ENCODE measurements at regions not wholly inside any gene's neighbourhood (a gene's known extent, or its start where the extent isn't known, plus 50 kb on each side); places are given as distances from the start of the nearest gene placed in this dataset.

- H3K79me2 ChIP-seq (ENCODE audit: low read depth), result no peaks in the 10 kb centered on the region
- H3K36me3 ChIP-seq, result no peaks in the 10 kb centered on the region
- no peaks in the 10 kb centered on the region for H3K36me3 Mint-ChIP-seq
- H3K27me3 ChIP-seq, result no peaks in the 10 kb centered on the region
- H3K27me3 Mint-ChIP-seq (ENCODE audit: insufficient read depth, low read depth), result peaks cover 19% of the 10 kb centered on the region
- no peak overlapping the region for H2AFZ ChIP-seq (replicated peaks)
- H3K4me3 Mint-ChIP-seq, result no peak overlapping the region
- H3F3A ChIP-seq (ENCODE audit: low read depth), result no peaks in the 10 kb centered on the region
- no peaks in the 10 kb centered on the region for H4K20me1 ChIP-seq (ENCODE audit: low read depth)
- DNase-seq (ENCODE audit: low spot score), result no peak
- no peak overlapping the region for H3K4me3 ChIP-seq
- peaks cover 6% of the 10 kb centered on the region for H3K9me3 Mint-ChIP-seq
- no peaks in the 10 kb centered on the region for H3K9me3 ChIP-seq (ENCODE audit: low read depth)
- no peak overlapping the region for H3K27ac ChIP-seq
- no peak overlapping the region for H3K27ac Mint-ChIP-seq
- H3K4me1 Mint-ChIP-seq, result peaks cover 2% of the 10 kb centered on the region
- TF ChIP-seq EZH2phosphoT487 (IDR thresholded peaks at IDR 0.05) (no peak), EZH2 (IDR thresholded peaks at IDR 0.05) (no peak), CTCF (IDR thresholded peaks at IDR 0.05) (no peak)
- H3K4me1 ChIP-seq, result no peaks in the 10 kb centered on the region
- H3K9ac ChIP-seq, result no peak overlapping the region
- no peak overlapping the region for H3K4me2 ChIP-seq
These were observed 136.7 kb upstream of the CST7 start for GRCh38 chr20:24812373-24812772.

- no peak overlapping the region for H2AFZ ChIP-seq (replicated peaks)
- no peaks in the 10 kb centered on the region for H3K36me3 Mint-ChIP-seq
These were observed 136.0 kb upstream of the CST7 start for GRCh38 chr20:24813080-24813479.

GRCh38 chr20:24813496-24813895, 135.6 kb upstream of the CST7 start:
- H3K4me3 Mint-ChIP-seq, result no peak overlapping the region
- Histone ChIP-seq H3K4me1 (no peaks in the 10 kb centered on the region), H3K9ac (no peak overlapping the region), H2AFZ (replicated peaks) (no peak overlapping the region), H3K4me2 (no peak overlapping the region), H4K20me1 (ENCODE audit: low read depth) (no peaks in the 10 kb centered on the region), H3K36me3 (no peaks in the 10 kb centered on the region), H3F3A (ENCODE audit: low read depth) (no peaks in the 10 kb centered on the region), H3K27ac (no peak overlapping the region), H3K9me3 (ENCODE audit: low read depth) (no peaks in the 10 kb centered on the region), H3K79me2 (ENCODE audit: low read depth) (no peaks in the 10 kb centered on the region), H3K27me3 (no peaks in the 10 kb centered on the region), H3K4me3 (no peak overlapping the region)
- peaks cover 4% of the 10 kb centered on the region for H3K9me3 Mint-ChIP-seq
- no peaks in the 10 kb centered on the region for H3K36me3 Mint-ChIP-seq
- DNase-seq (ENCODE audit: low spot score), result no peak
- TF ChIP-seq CTCF (IDR thresholded peaks at IDR 0.05) (no peak), EZH2phosphoT487 (IDR thresholded peaks at IDR 0.05) (no peak), EZH2 (IDR thresholded peaks at IDR 0.05) (no peak)
- peaks cover 16% of the 10 kb centered on the region for H3K27me3 Mint-ChIP-seq (ENCODE audit: insufficient read depth, low read depth)
- H3K4me1 Mint-ChIP-seq, result peaks cover 2% of the 10 kb centered on the region
- H3K27ac Mint-ChIP-seq, result no peak overlapping the region

More at GRCh38 chr20:24813080-24813479, 136.0 kb upstream of the CST7 start:
- Mint-ChIP-seq H3K4me3 (no peak overlapping the region), H3K9me3 (peaks cover 6% of the 10 kb centered on the region), H3K27me3 (ENCODE audit: insufficient read depth, low read depth) (peaks cover 18% of the 10 kb centered on the region), H3K4me1 (peaks cover 2% of the 10 kb centered on the region), H3K27ac (peak overlapping the region; percentile 31)
- H3K36me3 ChIP-seq, result no peaks in the 10 kb centered on the region
- no peak overlapping the region for H3K27ac ChIP-seq
- DNase-seq (ENCODE audit: low spot score), result no peak
- H3K4me2 ChIP-seq, result no peak overlapping the region
- H3F3A ChIP-seq (ENCODE audit: low read depth), result no peaks in the 10 kb centered on the region
- H3K27me3 ChIP-seq, result no peaks in the 10 kb centered on the region
- no peaks in the 10 kb centered on the region for H3K9me3 ChIP-seq (ENCODE audit: low read depth)
- no peak overlapping the region for H3K4me3 ChIP-seq
- no peaks in the 10 kb centered on the region for H4K20me1 ChIP-seq (ENCODE audit: low read depth)
- no peaks in the 10 kb centered on the region for H3K79me2 ChIP-seq (ENCODE audit: low read depth)
- H3K9ac ChIP-seq, result no peak overlapping the region
- H3K4me1 ChIP-seq, result no peaks in the 10 kb centered on the region
- TF ChIP-seq EZH2phosphoT487 (IDR thresholded peaks at IDR 0.05) (no peak), CTCF (IDR thresholded peaks at IDR 0.05) (no peak), EZH2 (IDR thresholded peaks at IDR 0.05) (no peak)

Measured in neural progenitor cell (in vitro differentiated cells).